ENCODE measurements at regions not wholly inside any gene's neighbourhood (a gene's known extent, or its start where the extent isn't known, plus 50 kb on each side); places are given as distances from the start of the nearest gene placed in this dataset.
A peak's percentile ranks its signal among the peaks of the same experiment; 100 is the strongest.

DNA sequence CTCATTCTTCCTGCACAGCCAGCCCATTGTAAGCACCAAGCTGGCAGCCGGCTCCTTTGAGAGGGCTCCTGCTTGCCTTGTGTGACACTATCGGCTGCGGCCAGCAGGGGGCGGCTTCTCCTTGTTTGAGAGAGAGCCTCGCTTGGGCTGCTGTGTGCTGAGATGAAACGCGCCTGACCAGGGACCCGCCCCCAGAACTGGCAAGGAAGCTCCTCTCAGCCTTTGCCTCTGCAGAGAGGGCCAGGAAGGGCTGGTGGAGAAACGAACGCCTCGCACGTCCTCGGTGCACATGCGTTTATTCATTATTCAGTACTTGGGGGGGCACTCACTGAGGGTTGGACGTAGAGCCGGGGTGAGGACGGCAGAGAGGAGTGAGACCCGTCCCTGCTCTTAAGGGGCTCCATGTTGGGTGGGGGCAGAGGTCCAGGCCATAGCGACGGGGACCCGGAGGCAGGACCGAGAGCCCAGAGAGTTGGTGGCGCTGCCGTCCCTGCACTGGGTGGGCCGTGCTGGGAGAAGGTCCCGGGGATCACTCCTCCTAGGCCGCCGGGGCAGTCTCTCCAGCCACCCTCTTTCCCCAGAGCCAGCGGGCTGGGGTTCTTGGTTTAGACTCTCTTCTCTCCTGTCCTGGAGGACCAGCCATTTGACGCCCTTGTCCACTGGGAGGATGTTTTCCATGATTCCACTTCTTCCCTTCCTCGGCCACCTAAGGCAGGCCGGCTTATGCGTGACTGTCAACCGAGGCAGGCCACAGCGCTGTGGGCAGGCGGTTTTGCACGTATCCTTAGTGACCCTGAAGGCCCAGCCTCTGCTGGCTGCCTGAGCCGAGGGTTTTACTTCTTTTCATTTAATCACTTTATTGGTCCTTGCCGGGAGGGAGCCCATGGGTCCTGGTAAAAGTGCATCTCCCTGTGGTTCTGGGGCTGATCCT, 174.5 kb downstream of the KATNAL1 start (continued):
- TF ChIP-seq ARID1B (IDR thresholded peaks at IDR 0.05): no peak
- TF ChIP-seq STAG1 (CRISPR knock-in tag; IDR thresholded peaks at IDR 0.05; ENCODE audit: borderline replicate concordance): peak; percentile 88
- no peak for TF ChIP-seq FOS (IDR thresholded peaks at IDR 0.05; ENCODE audit: extremely low read depth, insufficient read length)
- TF ChIP-seq TGIF2 (CRISPR knock-in tag; IDR thresholded peaks at IDR 0.05): no peak
- TF ChIP-seq, protein P1, sequence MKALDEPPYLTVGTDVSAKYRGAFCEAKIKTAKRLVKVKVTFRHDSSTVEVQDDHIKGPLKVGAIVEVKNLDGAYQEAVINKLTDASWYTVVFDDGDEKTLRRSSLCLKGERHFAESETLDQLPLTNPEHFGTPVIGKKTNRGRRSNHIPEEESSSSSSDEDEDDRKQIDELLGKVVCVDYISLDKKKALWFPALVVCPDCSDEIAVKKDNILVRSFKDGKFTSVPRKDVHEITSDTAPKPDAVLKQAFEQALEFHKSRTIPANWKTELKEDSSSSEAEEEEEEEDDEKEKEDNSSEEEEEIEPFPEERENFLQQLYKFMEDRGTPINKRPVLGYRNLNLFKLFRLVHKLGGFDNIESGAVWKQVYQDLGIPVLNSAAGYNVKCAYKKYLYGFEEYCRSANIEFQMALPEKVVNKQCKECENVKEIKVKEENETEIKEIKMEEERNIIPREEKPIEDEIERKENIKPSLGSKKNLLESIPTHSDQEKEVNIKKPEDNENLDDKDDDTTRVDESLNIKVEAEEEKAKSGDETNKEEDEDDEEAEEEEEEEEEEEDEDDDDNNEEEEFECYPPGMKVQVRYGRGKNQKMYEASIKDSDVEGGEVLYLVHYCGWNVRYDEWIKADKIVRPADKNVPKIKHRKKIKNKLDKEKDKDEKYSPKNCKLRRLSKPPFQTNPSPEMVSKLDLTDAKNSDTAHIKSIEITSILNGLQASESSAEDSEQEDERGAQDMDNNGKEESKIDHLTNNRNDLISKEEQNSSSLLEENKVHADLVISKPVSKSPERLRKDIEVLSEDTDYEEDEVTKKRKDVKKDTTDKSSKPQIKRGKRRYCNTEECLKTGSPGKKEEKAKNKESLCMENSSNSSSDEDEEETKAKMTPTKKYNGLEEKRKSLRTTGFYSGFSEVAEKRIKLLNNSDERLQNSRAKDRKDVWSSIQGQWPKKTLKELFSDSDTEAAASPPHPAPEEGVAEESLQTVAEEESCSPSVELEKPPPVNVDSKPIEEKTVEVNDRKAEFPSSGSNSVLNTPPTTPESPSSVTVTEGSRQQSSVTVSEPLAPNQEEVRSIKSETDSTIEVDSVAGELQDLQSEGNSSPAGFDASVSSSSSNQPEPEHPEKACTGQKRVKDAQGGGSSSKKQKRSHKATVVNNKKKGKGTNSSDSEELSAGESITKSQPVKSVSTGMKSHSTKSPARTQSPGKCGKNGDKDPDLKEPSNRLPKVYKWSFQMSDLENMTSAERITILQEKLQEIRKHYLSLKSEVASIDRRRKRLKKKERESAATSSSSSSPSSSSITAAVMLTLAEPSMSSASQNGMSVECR (CRISPR knock-in tag; IDR thresholded peaks at IDR 0.05): no peak
- TF ChIP-seq HNRNPUL1 (IDR thresholded peaks at IDR 0.05; ENCODE audit: low read length): no peak
- TF ChIP-seq EP400 (IDR thresholded peaks at IDR 0.05): no peak
- TF ChIP-seq MEIS2 (IDR thresholded peaks at IDR 0.05; ENCODE audit: partially characterized antibody): no peak
- TF ChIP-seq, protein P2, sequence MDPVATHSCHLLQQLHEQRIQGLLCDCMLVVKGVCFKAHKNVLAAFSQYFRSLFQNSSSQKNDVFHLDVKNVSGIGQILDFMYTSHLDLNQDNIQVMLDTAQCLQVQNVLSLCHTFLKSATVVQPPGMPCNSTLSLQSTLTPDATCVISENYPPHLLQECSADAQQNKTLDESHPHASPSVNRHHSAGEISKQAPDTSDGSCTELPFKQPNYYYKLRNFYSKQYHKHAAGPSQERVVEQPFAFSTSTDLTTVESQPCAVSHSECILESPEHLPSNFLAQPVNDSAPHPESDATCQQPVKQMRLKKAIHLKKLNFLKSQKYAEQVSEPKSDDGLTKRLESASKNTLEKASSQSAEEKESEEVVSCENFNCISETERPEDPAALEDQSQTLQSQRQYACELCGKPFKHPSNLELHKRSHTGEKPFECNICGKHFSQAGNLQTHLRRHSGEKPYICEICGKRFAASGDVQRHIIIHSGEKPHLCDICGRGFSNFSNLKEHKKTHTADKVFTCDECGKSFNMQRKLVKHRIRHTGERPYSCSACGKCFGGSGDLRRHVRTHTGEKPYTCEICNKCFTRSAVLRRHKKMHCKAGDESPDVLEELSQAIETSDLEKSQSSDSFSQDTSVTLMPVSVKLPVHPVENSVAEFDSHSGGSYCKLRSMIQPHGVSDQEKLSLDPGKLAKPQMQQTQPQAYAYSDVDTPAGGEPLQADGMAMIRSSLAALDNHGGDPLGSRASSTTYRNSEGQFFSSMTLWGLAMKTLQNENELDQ (CRISPR knock-in tag; IDR thresholded peaks at IDR 0.05; ENCODE audit: borderline replicate concordance): no peak
- TF ChIP-seq SMC3 (conservative IDR thresholded peaks at IDR 0.05; ENCODE audit: insufficient read depth, low read depth, low read length): peak; percentile 76
- TF ChIP-seq, protein P3, sequence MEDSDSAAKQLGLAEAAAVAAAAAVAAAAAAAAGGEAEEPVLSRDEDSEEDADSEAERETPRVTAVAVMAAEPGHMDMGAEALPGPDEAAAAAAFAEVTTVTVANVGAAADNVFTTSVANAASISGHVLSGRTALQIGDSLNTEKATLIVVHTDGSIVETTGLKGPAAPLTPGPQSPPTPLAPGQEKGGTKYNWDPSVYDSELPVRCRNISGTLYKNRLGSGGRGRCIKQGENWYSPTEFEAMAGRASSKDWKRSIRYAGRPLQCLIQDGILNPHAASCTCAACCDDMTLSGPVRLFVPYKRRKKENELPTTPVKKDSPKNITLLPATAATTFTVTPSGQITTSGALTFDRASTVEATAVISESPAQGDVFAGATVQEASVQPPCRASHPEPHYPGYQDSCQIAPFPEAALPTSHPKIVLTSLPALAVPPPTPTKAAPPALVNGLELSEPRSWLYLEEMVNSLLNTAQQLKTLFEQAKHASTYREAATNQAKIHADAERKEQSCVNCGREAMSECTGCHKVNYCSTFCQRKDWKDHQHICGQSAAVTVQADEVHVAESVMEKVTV (CRISPR knock-in tag; IDR thresholded peaks at IDR 0.05): peak; percentile 54
- no peak for TF ChIP-seq ZNF316 (IDR thresholded peaks at IDR 0.05)
- TF ChIP-seq MTA1 (IDR thresholded peaks at IDR 0.05; ENCODE audit: borderline replicate concordance): no peak
- no peak for TF ChIP-seq ZNF696 (CRISPR knock-in tag; conservative IDR thresholded peaks at IDR 0.05)
- TF ChIP-seq SIN3A (IDR thresholded peaks at IDR 0.05; ENCODE audit: borderline replicate concordance in 2 of 2, control insufficient read depth in 1 of 2, low read depth in 2 of 2, low read length in 2 of 2): no peak
- TF ChIP-seq SRSF1 (IDR thresholded peaks at IDR 0.05; ENCODE audit: low read depth, low read length): no peak
- TF ChIP-seq CBX3 (IDR thresholded peaks at IDR 0.05; ENCODE audit: borderline replicate concordance in 1 of 2, low read length in 2 of 2): no peak
- peak; percentile 75 to 86 for TF ChIP-seq RAD21 (CRISPR knock-in tag; conservative IDR thresholded peaks at IDR 0.05 in 1 of 2, IDR thresholded peaks at IDR 0.05 in 1 of 2)
